Dedifferentiated amniotic fluid mesenchymal stem cell (primary cell): ENCODE measurements at regions not wholly inside any gene's neighbourhood (a gene's known extent, or its start where the extent isn't known, plus 50 kb on each side); places are given as distances from the start of the nearest gene placed in this dataset.
"Not testable (repeated sequence)": the region's sequence is repeated elsewhere in the genome, so short reads cannot be mapped to it uniquely, and the experiment has no call there.

Experiments
- DNase-seq: peaks from one replicate; pipeline ENCODE4 v3.0.0-alpha.2; 2016; ENCODE audit errors: extremely low spot score

DNA sequence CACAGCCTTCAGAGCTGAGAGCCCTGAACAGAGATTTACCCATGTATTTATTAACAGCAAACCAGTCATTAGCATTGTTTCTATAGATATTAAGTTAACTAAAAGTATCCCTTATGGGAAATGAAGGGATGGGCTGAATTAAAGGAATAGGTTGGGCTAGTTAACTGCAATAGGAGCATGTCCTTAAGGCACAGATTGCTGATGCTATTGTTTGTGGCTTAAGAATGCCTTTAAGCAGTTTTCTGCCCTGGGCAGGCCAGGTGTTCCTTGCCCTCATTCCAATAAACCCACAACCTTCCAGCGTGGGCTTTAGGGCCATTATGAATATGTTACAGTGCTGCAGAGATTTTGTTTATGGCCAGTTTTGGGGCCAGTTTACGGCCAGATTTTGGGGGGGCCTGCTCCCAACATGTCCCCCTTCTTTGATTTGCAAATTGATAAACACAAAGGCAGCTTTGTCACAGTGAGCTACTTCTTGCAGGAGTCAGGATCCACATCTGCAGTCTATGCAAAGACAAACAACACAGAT is 61.2 kb upstream of the FMNL2 start:
- DNase-seq: not testable (repeated sequence)

DNA sequence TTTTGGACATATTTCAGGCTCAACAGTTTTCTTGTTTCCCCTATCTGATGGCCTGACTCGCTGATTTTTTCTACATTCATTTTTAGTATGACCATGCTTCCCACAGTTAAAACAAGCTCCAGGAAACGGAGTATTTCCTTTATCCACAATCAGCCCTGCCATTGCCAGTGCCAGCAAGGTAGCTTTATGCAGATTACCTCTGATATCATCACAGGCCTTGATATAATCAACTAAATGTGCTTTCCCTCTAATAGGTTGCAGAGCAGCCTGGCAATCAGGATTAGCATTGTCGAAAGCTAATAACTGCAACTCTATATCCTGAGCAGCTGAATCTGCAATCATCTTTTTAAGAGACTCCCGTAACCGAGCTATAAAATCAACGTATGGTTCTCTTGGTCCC is 57.1 kb upstream of the FMNL2 start:
- DNase-seq: not testable (repeated sequence)

DNA sequence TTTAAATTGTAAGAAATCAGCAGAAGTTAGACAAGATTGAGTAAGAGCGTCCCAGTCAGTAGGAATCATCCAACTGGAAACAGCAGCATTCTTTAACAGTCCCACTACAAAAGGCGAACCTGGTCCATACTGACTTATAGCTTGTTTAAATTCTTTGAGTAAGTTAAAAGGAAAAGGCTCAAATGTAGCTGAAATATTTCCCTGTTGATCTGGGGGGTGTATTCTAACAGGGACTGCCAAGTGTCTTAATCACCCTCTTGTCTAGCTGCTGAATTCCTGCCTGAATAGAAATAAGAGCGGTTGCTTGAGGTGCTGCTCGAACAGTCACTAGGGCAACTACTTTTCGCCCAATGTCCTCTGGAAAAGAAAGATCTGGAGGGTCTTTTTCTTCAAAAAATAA is 56.4 kb upstream of the FMNL2 start:
- no peak for DNase-seq

DNA sequence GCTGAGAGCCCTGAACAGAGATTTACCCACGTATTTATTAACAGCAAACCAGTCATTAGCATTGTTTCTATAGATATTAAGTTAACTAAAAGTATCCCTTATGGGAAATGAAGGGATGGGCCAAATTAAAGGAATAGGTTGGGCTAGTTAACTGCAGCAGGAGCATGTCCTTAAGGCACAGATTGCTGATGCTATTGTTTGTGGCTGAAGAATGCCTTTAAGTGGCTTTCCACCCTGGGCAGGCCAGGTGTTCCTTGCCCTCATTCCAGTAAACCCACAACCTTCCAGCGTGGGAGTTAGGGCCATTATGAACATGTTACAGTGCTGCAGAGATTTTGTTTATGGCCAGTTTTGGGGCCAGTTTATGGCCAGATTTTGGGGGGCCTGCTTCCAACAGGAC is 55.6 kb upstream of the FMNL2 start:
- DNase-seq: not testable (repeated sequence)

DNA sequence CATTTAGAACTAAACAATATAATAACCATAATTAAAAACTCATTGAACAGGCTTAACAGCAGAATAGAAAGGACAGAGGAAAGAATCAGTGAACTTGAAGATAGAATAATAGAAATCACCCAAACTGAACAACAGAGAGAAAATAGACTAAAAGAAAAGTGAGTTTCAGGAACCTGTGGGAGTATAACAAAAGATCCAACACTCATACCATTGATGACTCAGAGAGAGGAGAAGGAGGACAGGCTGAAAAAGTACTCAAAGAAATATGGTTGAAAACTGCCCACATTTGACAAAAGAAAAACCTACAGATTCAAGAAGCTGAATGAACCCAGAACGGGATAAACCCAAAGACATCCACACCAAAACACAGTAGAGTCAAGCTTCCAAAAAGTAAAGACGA is 54.2 kb upstream of the FMNL2 start:
- DNase-seq: no peak

DNA sequence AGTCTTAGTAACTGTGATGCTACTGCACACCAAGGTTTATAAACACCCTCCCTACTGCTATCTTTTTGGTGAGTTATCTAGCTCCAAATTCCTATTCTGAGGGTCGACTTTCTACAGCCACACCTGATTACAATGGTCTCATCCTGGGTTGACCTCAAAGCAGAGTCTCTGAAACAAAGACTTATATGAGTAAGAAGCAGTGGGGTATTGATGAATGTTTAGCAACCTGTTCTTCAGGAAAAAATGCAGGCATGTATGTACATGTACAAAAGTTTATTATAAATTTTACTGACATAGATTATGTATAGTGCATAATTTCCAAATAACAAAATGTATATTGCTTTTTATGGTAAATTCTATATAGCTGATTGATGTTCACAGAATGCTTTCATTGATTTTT is 51.6 kb upstream of the FMNL2 start:
- DNase-seq: no peak

DNA sequence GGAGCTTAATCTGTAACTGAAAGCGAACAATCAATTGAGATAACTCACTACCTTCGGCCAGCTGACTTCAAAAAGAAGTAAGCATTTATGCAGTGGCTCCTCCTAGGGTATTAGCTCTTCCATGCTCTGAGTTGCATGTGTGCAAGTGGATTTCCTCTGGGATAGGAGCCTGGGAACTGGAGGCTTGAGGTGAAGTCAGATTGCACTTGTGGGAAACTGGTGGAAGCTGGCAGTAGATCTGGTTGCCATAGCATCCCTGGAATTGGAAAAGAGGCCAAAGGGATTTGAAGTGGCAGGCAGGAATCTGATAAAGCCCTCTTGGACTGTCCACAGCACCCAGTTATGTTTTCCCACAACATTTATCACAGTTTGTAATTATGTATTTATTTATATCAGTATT is 50.6 kb upstream of the FMNL2 start:
- no peak for DNase-seq
